ENCODE measurements at regions not wholly inside any gene's neighbourhood (a gene's known extent, or its start where the extent isn't known, plus 50 kb on each side); places are given as distances from the start of the nearest gene placed in this dataset.
A peak's percentile ranks its signal among the peaks of the same experiment; 100 is the strongest.

DNA sequence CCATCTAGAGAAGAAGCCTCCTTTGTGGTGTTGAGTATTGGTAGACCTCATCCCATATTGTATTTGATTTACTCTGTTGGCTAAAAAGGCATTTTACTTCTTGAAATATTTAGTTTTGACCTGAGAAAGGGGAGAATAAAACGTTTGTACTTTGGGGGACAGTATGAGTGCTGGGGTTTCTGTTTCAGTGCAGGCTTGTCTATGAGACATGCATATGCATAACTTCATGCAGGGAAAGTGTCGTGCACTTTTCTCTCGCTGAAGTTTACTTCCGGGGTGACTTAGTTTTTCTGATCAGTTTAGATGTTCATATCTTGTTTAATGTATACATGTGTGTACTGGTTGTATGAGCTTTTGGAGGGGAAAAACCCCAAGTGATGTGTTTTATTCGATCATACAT is 59.5 kb downstream of the UTRN start:
- H3K4me3 ChIP-seq (ENCODE audit: low read length): peak overlapping the region; percentile 35

DNA sequence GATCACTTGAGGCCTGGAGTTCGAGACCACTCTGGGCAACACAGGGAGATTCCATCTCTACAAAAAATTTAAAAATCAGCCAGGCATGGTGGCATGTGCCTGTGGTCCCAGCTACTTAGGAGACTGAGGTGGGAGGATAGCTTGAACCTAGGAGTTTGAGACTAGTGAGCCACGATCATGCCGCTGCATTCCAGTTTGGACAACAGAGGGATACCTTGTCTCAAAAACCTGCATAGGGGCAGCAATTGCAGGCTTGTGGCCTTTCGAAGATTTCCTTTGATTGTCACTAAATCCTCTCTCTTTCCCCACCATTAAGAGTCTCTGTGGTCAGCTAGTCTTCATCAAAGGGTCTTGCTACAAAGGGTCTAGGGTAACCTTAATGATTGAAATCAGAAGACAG is 60.3 kb downstream of the UTRN start:
- TF ChIP-seq, protein P1, sequence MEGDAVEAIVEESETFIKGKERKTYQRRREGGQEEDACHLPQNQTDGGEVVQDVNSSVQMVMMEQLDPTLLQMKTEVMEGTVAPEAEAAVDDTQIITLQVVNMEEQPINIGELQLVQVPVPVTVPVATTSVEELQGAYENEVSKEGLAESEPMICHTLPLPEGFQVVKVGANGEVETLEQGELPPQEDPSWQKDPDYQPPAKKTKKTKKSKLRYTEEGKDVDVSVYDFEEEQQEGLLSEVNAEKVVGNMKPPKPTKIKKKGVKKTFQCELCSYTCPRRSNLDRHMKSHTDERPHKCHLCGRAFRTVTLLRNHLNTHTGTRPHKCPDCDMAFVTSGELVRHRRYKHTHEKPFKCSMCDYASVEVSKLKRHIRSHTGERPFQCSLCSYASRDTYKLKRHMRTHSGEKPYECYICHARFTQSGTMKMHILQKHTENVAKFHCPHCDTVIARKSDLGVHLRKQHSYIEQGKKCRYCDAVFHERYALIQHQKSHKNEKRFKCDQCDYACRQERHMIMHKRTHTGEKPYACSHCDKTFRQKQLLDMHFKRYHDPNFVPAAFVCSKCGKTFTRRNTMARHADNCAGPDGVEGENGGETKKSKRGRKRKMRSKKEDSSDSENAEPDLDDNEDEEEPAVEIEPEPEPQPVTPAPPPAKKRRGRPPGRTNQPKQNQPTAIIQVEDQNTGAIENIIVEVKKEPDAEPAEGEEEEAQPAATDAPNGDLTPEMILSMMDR (IDR thresholded peaks at IDR 0.05; ENCODE audit: low read depth, low read length, poor library complexity, severe bottlenecking): no peak
- no peak for TF ChIP-seq EZH2phosphoT487 (IDR thresholded peaks at IDR 0.05; ENCODE audit: borderline replicate concordance, low read length)
- H3K4me2 ChIP-seq (ENCODE audit: low read length): no peak overlapping the region

More for the DNA sequence above, 59.5 kb downstream of the UTRN start:
- H3K27ac ChIP-seq (ENCODE audit: low read depth, low read length): no peak overlapping the region
- H3K36me3 ChIP-seq (ENCODE audit: control insufficient read depth, low read length): no peaks in the 10 kb centered on the region
- H3K27me3 ChIP-seq (ENCODE audit: control insufficient read depth, low read length): peaks cover 2% of the 10 kb centered on the region; the same call in 1 of the 2 replicates
- H4K20me1 ChIP-seq (ENCODE audit: control insufficient read depth, insufficient read depth, low read depth, low read length): no peaks in the 10 kb centered on the region
- peaks cover 23% of the 10 kb centered on the region for H3K4me1 ChIP-seq (ENCODE audit: control insufficient read depth, low read length)
- no peaks in the 10 kb centered on the region for H3F3A ChIP-seq (ENCODE audit: control insufficient read depth, insufficient read depth)
- no peaks in the 10 kb centered on the region for H3K9me3 ChIP-seq (ENCODE audit: control insufficient read depth, insufficient read depth, low read length)
- no peak for TF ChIP-seq EZH2phosphoT487 (IDR thresholded peaks at IDR 0.05; ENCODE audit: borderline replicate concordance, low read length)
- TF ChIP-seq, protein P1 (IDR thresholded peaks at IDR 0.05; ENCODE audit: low read depth, low read length, poor library complexity, severe bottlenecking): no peak
- no peaks in the 10 kb centered on the region for H3K9me2 ChIP-seq (replicated peaks; ENCODE audit: control insufficient read depth, low read length)
- H3K4me2 ChIP-seq (ENCODE audit: low read length): peak overlapping the region; percentile 54
- H3K79me2 ChIP-seq (ENCODE audit: control insufficient read depth, low read length): no peaks in the 10 kb centered on the region

GRCh38 chr6:144346719-144347447 is 61.7 kb downstream of the UTRN start:
- Histone ChIP-seq H3K27me3 (ENCODE audit: control insufficient read depth, low read length) (peaks cover 20% of the 10 kb centered on the region), H3K9me2 (replicated peaks; ENCODE audit: control insufficient read depth, low read length) (no peaks in the 10 kb centered on the region), H3K36me3 (ENCODE audit: control insufficient read depth, low read length) (no peaks in the 10 kb centered on the region), H3K27ac (ENCODE audit: low read depth, low read length) (no peak overlapping the region), H3K4me2 (ENCODE audit: low read length) (no peak overlapping the region), H3K4me3 (ENCODE audit: low read length) (no peak overlapping the region), H3F3A (ENCODE audit: control insufficient read depth, insufficient read depth) (peaks cover 7% of the 10 kb centered on the region), H3K4me1 (ENCODE audit: control insufficient read depth, low read length) (peaks cover 35% of the 10 kb centered on the region), H4K20me1 (ENCODE audit: control insufficient read depth, insufficient read depth, low read depth, low read length) (no peaks in the 10 kb centered on the region), H3K79me2 (ENCODE audit: control insufficient read depth, low read length) (no peaks in the 10 kb centered on the region), H3K9me3 (ENCODE audit: control insufficient read depth, insufficient read depth, low read length) (no peaks in the 10 kb centered on the region)
- TF ChIP-seq, protein P1 (IDR thresholded peaks at IDR 0.05; ENCODE audit: low read depth, low read length, poor library complexity, severe bottlenecking): no peak
- TF ChIP-seq EZH2phosphoT487 (IDR thresholded peaks at IDR 0.05; ENCODE audit: borderline replicate concordance, low read length): no peak

More for the DNA sequence above, 60.3 kb downstream of the UTRN start:
- Histone ChIP-seq H3K79me2 (ENCODE audit: control insufficient read depth, low read length) (no peaks in the 10 kb centered on the region), H3K27me3 (ENCODE audit: control insufficient read depth, low read length) (peaks cover 7% of the 10 kb centered on the region; the same call in 1 of the 2 replicates), H3K4me3 (ENCODE audit: low read length) (no peak overlapping the region), H3K9me2 (replicated peaks; ENCODE audit: control insufficient read depth, low read length) (no peaks in the 10 kb centered on the region), H3F3A (ENCODE audit: control insufficient read depth, insufficient read depth) (peaks cover 5% of the 10 kb centered on the region), H3K9me3 (ENCODE audit: control insufficient read depth, insufficient read depth, low read length) (no peaks in the 10 kb centered on the region), H3K4me1 (ENCODE audit: control insufficient read depth, low read length) (peaks cover 31% of the 10 kb centered on the region), H3K27ac (ENCODE audit: low read depth, low read length) (no peak overlapping the region), H4K20me1 (ENCODE audit: control insufficient read depth, insufficient read depth, low read depth, low read length) (no peaks in the 10 kb centered on the region), H3K36me3 (ENCODE audit: control insufficient read depth, low read length) (no peaks in the 10 kb centered on the region)
